GM18909 (cell line): ENCODE measurements at regions not wholly inside any gene's neighbourhood (a gene's known extent, or its start where the extent isn't known, plus 50 kb on each side); places are given as distances from the start of the nearest gene placed in this dataset.
"Not testable (repeated sequence)": the region's sequence is repeated elsewhere in the genome, so short reads cannot be mapped to it uniquely, and the experiment has no call there.

Experiments
- ATAC-seq: cut with Tn5 transposase; IDR thresholded peaks from one replicate; pipeline ENCODE4 v1.9.1; 2021; ENCODE audit warnings: mild to moderate bottlenecking; ENCODE audit not compliant: unreplicated experiment, poor library complexity

DNA sequence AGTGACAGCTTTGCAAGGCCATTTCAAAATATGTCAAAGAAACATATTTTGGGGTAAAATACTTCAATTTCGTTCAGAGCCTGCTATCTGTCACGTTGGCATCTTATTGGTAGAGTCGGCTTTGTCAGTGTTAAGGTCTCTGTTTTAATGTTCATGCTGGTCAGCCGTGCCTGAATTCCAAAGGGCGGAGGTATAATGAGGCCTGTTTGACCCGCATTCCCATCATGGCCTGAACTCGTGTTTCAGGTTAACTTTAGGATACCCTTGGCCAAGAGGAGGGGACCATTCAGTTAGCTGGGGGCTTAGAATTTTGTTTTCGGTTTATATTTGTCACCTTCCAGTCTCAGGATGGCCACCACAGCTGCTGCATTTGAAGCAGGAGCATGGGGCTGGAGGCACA is 236.4 kb downstream of the NFATC2 start:
- no peak for ATAC-seq

DNA sequence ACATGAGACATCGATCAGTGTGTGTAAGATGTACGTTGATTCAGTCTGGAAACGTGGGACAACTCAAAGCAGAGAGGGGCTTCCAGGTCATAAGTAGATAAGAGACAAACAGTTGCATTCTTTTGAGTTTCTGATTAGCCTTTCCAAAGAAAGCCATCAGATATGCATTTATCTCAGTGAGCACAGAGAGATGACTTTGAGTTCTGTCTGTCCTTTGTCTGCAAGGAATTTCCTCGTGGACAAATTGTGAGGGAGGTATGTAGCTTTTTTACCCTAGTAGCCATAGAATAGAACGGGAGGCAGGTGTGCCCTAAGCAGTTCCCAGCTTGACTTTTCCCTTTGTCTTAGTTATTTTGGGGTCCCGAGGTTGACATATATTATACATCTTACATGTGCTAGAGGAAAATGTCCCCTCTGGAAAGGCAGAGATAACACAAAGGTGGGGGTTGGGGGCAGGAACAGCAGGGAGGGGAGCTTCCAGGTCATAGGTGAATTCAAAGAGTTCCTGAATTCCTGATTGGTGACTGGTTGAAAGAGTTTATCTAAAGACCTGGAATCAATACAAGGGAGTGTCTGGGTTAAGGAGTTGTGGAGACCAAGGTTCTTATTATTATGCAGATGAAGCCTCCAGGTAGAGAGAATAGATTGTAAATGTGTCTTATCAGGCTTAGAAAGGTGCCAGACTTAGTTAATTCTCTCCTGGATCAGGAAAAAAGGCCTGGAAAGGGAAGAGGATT is 237.0 kb downstream of the NFATC2 start:
- ATAC-seq: no peak

DNA sequence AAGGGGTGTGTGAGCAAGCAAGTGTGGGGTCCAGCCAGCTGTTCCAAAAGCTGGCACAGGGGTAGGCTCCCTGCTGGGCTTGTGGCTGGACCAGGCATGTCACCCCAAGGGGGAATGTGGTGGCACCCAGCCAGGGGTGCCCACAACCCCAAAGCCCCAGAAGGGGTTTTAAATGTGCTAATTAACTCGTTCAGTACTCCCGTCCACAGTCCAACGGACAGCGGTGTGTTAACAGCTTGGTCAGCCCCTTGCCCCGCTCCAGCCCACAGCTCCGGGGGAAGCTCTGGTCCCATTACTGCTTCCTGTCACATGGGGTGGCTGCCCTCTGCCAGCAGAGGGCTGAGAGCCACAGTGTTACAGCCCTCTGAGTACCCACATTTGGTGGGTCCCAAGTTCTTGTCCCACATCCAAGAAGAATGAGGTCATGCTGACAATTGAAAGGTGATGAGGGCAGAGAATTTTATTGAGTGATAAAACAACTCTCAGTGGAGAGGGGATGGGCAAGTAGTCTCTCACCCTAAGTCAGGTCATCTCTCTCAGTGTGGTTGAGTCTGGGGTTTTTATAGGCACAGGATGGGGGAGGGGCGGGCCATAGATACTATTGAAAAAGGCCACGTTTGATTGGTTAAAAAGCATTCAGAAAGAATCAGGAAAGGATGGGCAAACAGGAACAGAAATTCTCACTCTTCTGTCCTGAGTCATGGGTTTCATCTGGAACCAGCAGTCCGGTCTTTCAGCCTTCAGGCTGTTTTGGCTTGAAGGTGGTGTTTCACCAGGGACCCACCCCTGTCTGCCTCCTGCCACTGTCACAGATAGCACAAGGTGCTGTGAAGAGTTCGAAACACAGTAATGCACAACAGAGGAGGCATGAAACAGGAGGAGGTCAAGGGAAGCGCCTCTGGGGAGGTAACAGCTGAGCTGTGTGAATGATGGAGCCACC is 238.5 kb downstream of the NFATC2 start:
- no peak for ATAC-seq

DNA sequence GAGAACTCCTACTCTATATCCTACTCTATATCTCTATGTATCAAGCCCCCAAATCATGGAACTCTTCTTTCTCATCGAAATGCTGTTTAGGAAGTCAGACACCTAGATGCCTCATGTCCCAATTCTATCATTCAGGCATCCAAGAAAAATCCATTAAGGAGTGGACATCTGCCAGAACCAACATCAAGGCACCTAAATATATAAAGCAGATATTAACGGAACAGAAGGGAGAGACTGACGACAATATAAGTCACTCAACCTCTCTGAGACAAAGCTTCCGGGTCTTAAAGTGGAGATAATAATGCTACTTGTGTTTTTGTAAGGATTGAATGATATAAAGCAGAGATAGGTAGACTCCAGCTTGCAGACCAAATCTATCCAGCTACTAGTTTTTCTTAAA is 241.5 kb downstream of the NFATC2 start:
- no peak for ATAC-seq

DNA sequence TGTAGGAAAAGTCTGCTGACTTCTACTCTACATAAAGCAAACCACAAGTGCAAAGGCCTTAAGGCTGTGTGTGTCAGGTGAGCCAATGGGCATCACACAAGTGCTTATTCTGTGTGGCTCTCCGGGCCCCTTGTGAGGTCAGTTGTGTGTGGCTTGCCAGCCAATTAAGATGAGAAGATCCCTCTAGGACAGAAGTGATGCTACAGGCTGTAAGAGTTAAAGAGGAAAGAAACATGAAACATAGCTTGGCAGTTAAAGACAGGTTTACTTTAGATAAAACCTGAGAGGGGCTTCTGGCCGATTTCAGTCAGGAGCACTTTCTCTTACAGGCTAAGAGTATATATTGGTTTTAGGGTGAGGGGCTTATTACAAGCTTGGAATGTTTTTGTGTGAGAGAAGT is 242.4 kb downstream of the NFATC2 start:
- no peak for ATAC-seq

DNA sequence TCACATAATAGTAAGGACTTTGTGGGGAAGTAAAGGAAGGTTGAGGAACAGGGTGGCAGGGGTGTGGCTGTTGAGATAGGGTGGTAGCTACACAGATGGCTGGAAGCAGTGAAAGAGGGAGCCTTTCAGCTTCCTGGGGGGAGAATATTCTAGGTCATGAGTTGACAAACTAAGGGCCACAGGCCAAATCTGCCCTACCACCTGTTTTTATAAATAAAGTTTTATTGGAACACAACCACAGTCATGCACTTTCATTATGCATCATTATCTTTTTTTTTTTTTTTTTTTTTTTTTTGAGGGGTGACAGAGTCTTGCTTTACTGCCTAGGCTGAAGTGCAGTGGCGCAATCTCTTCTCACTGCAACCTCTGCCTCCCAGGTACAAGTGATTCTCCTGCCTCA is 243.1 kb downstream of the NFATC2 start:
- ATAC-seq: no peak

DNA sequence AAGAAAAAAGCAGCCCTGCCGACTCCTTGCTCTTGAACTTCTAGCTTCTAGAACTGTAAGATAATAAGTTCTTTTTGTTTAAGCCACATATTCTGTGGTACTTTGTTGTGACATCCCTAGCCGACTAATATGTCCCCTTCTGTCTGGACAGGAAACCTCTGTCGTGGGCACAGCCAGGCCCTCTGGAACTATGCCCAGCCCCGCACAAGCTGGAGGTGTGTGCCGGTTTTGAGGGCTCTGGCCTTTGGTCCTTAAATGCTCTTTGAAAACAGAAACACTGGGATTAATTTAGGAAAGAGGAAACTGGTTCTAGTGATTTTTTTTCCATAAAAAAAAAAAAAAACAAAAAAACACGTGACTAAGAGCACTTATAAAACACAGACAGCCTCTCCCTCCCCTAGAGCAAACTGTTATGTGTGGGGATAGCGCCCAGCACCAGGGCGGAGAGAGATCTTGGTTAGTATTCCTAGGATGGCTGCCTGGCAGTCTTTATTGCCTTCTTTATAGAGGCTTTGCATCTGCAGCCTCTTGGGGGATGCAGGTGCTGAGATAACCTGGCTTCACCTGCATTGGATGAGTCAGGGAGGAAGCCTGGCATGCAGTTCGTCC is 244.3 kb downstream of the NFATC2 start:
- no peak for ATAC-seq

DNA sequence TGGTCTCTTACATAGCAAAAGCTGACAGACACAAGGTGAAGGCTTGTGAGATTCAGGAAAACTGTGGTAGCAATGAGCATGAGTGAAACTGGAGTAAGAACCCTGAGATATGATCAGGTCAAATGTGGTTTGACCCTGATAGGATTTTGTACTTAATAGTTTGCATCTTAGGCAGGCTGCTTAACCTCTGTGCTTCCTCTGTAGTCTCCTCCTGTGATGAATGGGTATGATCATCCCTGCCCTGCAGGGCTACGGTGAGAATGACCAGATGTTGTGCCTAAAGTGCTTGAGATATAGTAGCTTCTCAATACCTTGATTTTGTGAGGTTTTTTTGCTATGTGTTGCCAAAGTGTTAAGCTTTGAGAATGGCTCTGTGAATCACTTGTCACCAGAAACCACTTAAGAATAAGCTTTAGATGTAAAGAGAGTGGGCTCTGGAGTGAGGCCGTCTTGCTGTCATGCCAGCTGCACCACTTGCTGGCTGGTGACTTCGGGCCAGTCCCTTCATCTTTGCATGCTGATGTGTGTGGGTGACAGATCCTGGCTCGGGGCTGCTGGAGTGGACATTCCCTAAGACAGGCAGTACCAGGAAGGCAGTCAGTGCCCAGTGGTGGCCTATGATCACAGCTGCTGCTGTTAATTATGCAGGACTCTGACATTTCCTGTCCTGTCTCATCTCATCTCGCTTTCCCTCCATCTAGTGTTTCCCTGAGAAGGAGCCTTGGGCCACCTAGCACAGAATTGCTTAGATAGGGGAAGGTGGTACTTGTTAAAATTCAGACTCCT is 254.7 kb downstream of the NFATC2 start:
- ATAC-seq: no peak

DNA sequence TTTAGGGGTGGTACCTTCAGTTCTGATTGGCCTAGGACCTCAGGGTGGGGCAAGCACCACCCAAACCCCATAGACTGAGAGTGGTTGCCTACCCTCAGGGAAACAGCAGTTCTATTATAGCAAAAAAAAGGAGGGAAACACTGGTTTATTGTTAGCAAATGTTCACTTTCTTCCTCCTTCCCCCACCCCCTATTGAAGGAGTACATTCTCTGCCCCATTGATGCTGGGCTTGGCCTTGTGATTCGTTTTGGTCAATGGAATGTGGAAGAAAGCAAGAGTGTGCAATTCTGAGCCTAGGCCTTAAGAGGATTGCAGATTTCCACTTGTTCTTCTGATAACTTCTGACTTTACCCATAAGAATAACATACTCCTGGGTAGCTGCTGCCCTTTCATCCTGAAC is 255.8 kb downstream of the NFATC2 start:
- no peak for ATAC-seq

DNA sequence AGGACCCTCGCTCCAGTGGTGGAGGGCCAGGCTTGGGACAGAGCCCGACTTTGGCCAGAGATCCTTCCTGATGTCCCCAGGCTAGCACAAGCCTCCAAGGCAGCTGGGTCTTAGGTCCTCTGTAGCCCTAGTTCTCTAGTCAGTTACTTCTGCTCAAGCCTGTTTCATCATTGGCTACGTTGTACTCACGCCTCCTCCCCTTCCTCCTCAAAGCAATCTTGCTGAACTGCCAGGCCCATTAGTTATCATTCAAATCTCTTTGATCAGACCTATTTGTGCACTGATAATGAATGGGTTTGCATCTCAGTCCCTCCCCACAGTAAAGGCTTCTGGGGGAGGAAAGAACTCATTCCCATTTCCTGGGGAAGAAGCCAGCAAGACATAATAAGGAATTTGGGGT is 256.8 kb downstream of the NFATC2 start:
- ATAC-seq: no peak

DNA sequence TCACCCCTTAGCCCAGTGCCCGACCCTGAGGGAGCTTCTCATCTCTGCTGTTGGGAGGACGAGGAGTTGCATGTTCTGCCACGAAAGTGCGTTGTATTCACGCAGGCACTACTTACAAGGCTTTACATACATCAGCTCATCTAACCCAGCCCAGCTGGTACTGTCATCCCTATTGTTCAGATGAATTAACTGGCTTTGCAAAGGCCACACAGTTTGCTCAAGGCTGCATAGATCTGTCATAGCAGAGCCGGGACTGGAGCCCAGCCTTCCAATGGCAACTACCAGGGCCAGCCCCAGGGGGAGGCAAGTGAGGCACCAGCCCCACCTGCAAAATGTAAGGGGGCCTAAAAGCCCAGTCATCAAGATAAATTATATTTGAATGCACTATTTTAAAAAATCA is 257.6 kb downstream of the NFATC2 start:
- ATAC-seq: no peak

DNA sequence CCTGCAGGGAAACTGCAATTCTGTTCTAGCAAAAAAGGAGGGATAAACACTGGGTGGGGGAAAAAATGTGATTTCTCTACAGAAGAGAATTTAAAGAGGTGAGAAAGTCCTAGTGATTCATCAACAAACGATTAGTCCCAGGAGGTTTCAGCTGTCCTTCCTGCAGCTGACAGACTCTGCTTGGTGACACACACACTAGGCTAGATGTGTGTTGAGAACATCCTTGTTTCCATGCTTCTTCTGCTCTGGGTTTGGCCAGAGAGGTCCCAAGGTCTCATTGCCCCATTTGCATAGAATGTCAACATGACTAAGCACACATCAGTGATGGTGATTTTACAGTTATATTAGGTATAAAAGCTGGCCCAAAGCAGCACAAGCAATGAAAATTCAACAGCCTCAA is 258.3 kb downstream of the NFATC2 start:
- no peak for ATAC-seq

DNA sequence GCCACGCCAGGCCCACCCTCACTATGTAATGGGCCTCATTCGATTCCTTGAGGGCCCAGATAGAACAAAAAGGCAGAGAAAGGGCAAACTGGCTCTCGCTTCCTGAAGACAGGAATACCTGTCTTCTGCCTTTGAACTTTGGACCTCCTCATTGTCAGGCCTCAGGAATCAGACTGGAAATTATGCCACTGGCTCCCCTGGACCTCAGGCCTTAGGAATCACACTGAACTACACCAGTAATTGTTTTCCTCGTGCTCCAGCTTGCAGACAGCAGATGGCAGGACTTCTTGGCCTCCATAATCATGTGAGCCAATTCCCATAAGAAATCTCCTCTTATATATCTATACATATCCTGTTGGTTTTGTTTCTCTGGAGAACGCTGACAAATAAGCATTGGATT is 258.6 kb upstream of the KCNG1 start:
- ATAC-seq: no peak

DNA sequence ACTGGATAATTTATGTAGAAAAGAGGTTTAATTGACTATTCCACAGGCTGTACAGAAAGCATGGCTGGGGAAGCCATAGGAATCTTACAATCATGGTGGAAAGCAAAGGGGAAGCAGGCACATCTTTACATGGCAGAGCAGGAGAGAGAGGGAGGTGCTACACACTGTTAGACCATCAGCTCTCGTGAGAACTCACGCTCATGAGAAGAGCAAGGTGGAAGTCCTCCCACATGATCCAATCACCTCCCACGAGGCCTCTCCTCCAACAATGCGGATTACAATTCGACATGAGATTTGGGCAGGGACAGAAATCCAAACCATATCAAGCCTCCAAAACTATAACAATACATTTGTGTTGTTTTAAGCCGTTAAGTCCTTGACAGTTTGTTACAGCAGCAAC is 257.1 kb upstream of the KCNG1 start:
- ATAC-seq: no peak

DNA sequence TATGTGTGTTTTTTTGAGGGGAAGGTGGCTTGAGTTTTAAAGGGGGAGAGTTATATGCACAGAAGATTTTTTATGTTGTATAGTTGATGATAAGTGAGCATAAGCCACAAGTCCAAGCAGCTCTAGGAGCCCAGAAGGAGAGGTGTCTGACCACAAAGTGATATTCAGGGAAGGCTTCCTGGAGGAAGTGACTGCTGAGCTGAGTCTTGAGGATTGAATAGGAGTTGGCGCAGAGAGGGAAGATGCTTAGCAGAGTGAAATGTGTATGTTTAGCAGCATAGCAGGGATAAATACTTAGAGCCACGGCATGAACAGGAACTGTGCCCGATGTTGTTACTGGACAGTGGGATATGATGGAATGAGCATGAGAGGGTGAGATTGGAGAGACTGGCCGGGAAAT is 255.1 kb upstream of the KCNG1 start:
- ATAC-seq: no peak

DNA sequence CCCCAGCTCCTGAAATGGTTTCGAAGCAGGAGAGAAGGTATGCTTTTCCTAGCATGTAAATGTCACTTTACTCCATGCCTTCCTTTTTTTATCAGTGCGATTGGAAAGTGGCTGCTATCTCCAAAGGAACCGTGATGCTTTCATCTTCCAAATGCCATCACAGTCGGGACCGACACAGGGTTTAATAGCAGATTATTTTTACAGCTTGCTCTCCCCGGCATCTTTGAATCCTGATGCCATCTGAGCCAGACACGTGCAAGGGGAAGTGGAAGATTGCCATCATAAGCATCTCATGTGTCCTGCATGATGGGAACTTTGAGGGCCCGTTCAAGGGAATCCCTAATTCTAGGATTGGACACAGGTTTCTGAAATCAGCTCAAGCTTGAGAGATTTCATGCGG is 253.4 kb upstream of the KCNG1 start:
- ATAC-seq: no peak

DNA sequence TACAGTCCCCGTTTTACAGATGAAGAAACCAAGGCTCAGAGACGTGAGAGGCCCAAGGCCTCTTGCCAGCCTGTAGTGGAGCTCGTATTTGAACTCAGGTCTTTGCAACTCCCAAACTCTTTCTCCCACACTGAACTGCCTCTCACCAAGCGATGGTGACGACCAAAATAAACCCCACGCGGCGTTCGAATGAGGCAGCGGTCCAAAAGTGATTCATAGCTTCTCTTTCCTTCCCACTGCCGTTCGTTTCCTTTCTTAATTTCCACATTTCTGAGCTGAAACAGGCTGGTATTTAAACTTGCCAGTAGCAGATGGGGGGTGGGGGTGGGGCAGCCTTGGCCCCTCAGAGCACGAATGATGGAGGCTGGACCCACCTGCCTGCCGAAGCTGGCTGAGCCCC is 252.9 kb upstream of the KCNG1 start:
- ATAC-seq: no peak

DNA sequence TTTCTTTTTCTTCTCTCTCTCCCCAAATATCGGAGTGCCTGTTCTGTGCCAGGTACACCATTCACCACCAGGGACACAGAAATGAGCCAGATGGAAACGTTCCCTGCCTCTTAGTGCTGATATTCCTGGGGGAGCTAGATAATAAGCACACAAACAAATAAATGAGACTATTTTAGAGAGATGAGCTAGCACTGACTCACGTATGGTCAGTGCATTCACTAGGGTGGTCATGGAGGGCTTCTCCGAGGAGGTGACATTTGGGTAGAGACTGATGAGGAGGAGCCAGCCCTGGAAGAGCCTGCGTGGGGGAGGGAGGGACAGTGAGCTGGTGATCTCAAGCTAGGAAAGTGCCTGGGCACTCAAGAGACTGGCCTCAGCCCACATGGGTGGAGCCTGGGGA is 252.3 kb upstream of the KCNG1 start:
- no peak for ATAC-seq

DNA sequence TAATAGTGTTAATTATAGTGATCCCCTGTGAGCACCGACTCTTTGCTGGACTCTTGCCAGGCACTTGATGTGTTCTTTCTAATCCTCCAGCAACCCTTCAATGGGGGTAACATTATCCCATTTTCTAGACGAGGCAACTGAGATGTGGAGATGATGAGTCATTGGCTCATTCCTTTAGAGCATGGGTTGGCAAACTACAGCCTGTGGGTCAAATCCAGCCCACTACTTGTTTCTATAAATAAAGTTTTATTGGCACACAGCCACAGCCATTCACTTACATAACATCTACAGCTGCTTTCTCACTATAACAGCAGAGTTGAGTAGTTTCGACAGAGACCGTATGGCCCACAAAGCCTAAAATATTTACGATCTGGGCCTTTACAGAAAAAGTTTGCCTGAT is 249.5 kb upstream of the KCNG1 start:
- ATAC-seq: no peak

DNA sequence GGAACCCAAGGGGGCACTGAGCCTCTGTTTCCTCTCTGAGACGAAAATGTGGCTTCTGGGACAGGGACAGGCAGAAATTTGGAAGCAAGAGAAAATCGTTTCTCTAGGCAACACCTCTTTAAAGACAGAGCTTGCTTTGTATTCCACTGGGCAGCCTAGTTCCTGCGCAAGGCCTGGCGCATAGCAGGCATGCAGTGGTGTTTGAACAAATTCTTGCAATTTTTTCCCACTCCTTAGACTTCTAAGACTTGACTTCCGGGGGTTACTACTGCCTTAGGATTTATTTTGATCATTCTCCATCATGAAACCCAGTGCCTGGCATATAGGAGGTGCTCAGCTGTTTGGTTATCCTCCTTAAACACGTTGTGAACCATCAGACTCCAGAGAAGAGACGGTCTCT is 249.0 kb upstream of the KCNG1 start:
- ATAC-seq: no peak

DNA sequence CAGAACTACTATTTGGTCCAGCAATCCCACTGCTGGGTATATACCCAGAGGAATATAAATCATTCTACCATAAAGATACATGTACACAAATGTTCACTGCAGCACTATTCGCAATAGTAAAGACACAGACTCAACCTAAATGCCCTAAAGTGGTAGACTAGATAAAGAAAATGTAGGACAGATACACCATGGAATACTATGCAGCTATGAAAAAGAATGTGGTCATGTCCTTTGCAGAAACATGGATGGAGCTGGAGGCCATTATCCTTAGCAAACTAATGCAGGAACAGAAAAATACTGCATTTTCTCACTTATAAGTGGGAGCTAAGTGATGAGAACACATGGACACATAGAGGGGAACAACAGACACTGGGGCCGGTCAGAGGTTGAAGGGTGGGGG is 248.4 kb upstream of the KCNG1 start:
- ATAC-seq: not testable (repeated sequence)
